Omental fat pad (tissue), 3 donors: ENCODE measurements at regions not wholly inside any gene's neighbourhood (a gene's known extent, or its start where the extent isn't known, plus 50 kb on each side); places are given as distances from the start of the nearest gene placed in this dataset.
"Not testable (repeated sequence)": the region's sequence is repeated elsewhere in the genome, so short reads cannot be mapped to it uniquely, and the experiment has no call there.

ENCODE experiments used
- ATAC-seq: fragments of 150-250 bp; one replicate; pipeline ENCODE4 v1.9.1; 2016; ENCODE audit warnings: mild to moderate bottlenecking, moderate library complexity; ENCODE audit not compliant: low FRiP score
- DNase-seq: peaks from one replicate; pipeline ENCODE4 v3.0.0-alpha.2; 2019; ENCODE audit warnings: low spot score
- TF ChIP-seq, protein P1 (sequence below), 3 donors: fragments of 450-650 bp; IDR thresholded peaks; one replicate each; pipeline ENCODE4 v1.5.1; 2016 to 2017; ENCODE audit warnings: antibody characterized with exemption in 3 of 3, mild to moderate bottlenecking in 3 of 3, moderate library complexity in 2 of 3

- TF ChIP-seq, protein P1, sequence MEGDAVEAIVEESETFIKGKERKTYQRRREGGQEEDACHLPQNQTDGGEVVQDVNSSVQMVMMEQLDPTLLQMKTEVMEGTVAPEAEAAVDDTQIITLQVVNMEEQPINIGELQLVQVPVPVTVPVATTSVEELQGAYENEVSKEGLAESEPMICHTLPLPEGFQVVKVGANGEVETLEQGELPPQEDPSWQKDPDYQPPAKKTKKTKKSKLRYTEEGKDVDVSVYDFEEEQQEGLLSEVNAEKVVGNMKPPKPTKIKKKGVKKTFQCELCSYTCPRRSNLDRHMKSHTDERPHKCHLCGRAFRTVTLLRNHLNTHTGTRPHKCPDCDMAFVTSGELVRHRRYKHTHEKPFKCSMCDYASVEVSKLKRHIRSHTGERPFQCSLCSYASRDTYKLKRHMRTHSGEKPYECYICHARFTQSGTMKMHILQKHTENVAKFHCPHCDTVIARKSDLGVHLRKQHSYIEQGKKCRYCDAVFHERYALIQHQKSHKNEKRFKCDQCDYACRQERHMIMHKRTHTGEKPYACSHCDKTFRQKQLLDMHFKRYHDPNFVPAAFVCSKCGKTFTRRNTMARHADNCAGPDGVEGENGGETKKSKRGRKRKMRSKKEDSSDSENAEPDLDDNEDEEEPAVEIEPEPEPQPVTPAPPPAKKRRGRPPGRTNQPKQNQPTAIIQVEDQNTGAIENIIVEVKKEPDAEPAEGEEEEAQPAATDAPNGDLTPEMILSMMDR (IDR thresholded peaks at IDR 0.05) = no peak
- ATAC-seq (no peak), DNase-seq (no peak)
These were observed 357.6 kb downstream of the RFC3 start for GRCh38 chr13:34175551-34175950.

DNA sequence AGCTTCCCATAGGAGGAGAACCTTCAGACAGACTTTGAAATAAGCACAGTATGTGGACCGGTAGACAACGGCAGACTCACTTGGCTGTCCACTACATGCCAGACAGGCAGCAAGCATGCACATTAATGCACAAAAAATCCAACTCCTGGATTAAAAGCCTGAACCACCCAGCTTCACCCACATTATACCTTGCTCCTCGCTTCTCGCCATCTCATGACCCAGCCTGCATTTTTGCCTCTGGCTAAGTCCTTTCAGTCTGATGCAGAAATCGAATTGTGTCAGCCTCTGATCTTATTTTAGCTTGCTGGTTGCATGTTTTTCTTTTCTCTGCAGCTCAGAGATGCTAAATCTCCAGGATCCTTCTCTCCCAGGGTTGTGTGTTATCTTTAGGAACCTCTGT is 358.7 kb downstream of the RFC3 start:
- no peak for DNase-seq
- TF ChIP-seq, protein P1 (IDR thresholded peaks at IDR 0.05) = no peak
- no peak for ATAC-seq

GRCh38 chr13:34179481-34179880 is 361.5 kb downstream of the RFC3 start:
- TF ChIP-seq, protein P1 (IDR thresholded peaks at IDR 0.05) = no peak
- no peak for DNase-seq

DNA sequence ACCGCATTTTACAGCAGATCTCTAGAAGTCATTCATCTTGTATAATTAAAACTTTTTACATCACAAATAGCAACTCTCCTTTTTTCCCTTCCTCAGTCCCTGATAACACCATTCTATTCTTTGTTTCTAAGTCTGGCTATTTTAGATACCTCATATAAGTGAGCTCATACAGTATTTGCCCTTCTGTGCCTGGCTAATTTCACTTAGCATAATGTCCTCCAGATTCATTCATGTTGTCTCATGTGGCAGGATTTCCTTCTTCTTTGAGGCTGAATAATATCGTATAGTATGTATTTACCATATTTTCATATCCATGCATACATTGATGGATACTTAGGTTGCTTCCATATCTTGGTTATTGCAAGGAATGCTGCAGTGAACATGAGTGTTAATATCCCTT is 362.0 kb downstream of the RFC3 start:
- DNase-seq (no peak), ATAC-seq (no peak)
- TF ChIP-seq, protein P1 (IDR thresholded peaks at IDR 0.05) = no peak

More at GRCh38 chr13:34179481-34179880, 361.5 kb downstream of the RFC3 start:
- ATAC-seq = no peak

GRCh38 chr13:34181256-34181655 is 363.3 kb downstream of the RFC3 start:
- not testable (repeated sequence) for DNase-seq, ATAC-seq

- DNase-seq (no peak), ATAC-seq (no peak)
- TF ChIP-seq, protein P1 (IDR thresholded peaks at IDR 0.05) = no peak
These were observed 372.0 kb downstream of the RFC3 start for GRCh38 chr13:34189946-34190345.

GRCh38 chr13:34201050-34201913 is 383.3 kb downstream of the RFC3 start:
- TF ChIP-seq, protein P1 (IDR thresholded peaks at IDR 0.05) = no peak
- DNase-seq = no peak
- ATAC-seq = peak; percentile 88
